Activated CD8-positive, alpha-beta memory T cell treated with anti-CD3 and anti-CD28 coated beads, Interleukin-2, amount 50 U/mL, for 24 hours (primary cell): ENCODE measurements at regions not wholly inside any gene's neighbourhood (a gene's known extent, or its start where the extent isn't known, plus 50 kb on each side); places are given as distances from the start of the nearest gene placed in this dataset.

Source experiments
- DNase-seq: peaks from one replicate; pipeline ENCODE4 v3.0.0-alpha.2; 2020; ENCODE audit errors: extremely low read depth

GRCh38 chr3:72204452-72204851, 419.5 kb upstream of the PROK2 start:
- DNase-seq: no peak

- no peak for DNase-seq
Observed at GRCh38 chr3:72203613-72204349, 418.8 kb upstream of the PROK2 start.

- no peak for DNase-seq
Observed at GRCh38 chr3:72203105-72203504, 418.2 kb upstream of the PROK2 start.

- DNase-seq: no peak
Observed at GRCh38 chr3:72200332-72200731, 415.4 kb upstream of the PROK2 start.

GRCh38 chr3:72199530-72199929, 414.6 kb upstream of the PROK2 start:
- DNase-seq: no peak

- no peak for DNase-seq
Observed at GRCh38 chr3:72196377-72196929, 411.5 kb upstream of the PROK2 start.

GRCh38 chr3:72195895-72196294, 410.9 kb upstream of the PROK2 start:
- no peak for DNase-seq

GRCh38 chr3:72194458-72194857, 409.5 kb upstream of the PROK2 start:
- DNase-seq: no peak

- no peak for DNase-seq
Observed at GRCh38 chr3:72193771-72194430, 409.0 kb upstream of the PROK2 start.

- DNase-seq: no peak
Observed at GRCh38 chr3:72192572-72192971, 407.6 kb upstream of the PROK2 start.

- DNase-seq: no peak
Observed at GRCh38 chr3:72191209-72191960, 406.4 kb upstream of the PROK2 start.

- DNase-seq: no peak
Observed at GRCh38 chr3:72190050-72190449, 405.1 kb upstream of the PROK2 start.

- no peak for DNase-seq
Observed at GRCh38 chr3:72189339-72189738, 404.4 kb upstream of the PROK2 start.

- DNase-seq: no peak
Observed at GRCh38 chr3:72188536-72188935, 403.6 kb upstream of the PROK2 start.

GRCh38 chr3:72187131-72187530, 402.2 kb upstream of the PROK2 start:
- DNase-seq: no peak

- no peak for DNase-seq
Observed at GRCh38 chr3:72186400-72186855, 401.5 kb upstream of the PROK2 start.

- no peak for DNase-seq
Observed at GRCh38 chr3:72185549-72186399, 400.8 kb upstream of the PROK2 start.

- DNase-seq: no peak
Observed at GRCh38 chr3:72183489-72183888, 398.5 kb upstream of the PROK2 start.

- no peak for DNase-seq
Observed at GRCh38 chr3:72182206-72182605, 397.3 kb upstream of the PROK2 start.

- no peak for DNase-seq
Observed at GRCh38 chr3:72181251-72181650, 396.3 kb upstream of the PROK2 start.

GRCh38 chr3:72180405-72180804, 395.5 kb upstream of the PROK2 start:
- no peak for DNase-seq

GRCh38 chr3:72179107-72179464, 394.1 kb upstream of the PROK2 start:
- DNase-seq: no peak
